ENCODE measurements at regions not wholly inside any gene's neighbourhood (a gene's known extent, or its start where the extent isn't known, plus 50 kb on each side); places are given as distances from the start of the nearest gene placed in this dataset.
"Not testable (repeated sequence)": the region's sequence is repeated elsewhere in the genome, so short reads cannot be mapped to it uniquely, and the experiment has no call there.

- peak overlapping the region; percentile 30 for H3K27ac ChIP-seq
Observed at GRCh38 chr11:112624431-112624830, 336.8 kb upstream of the NCAM1 start.

DNA sequence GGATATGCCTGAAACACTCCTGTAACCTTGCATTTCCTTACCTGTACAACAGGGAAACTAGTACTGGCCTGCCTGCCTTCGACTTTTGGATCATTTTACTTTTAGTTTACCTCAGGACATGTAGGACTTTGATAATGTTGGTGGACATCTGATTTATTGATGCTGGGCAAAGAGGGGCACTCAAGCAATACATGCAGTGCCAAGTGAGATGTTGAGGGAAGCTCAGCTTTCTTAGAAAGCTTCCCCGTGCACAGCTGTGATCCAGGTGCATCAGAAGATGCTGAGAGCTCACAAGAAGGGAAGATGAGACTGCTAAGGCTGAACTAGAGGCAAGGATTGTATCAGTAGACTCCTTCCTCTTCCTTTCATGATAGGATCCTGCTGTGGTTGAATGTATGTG is 336.2 kb upstream of the NCAM1 start:
- H3K9me3 ChIP-seq; H3K27me3 ChIP-seq; H3K36me3 ChIP-seq; H3K27ac ChIP-seq; intact Hi-C loops (cut with DNase I); H3K4me3 ChIP-seq; DNase-seq (ENCODE audit: extremely low spot score in 2 of 2): not testable (repeated sequence)
- H3K4me1 ChIP-seq = peaks cover 22% of the 10 kb centered on the region

More at GRCh38 chr11:112624431-112624830, 336.8 kb upstream of the NCAM1 start:
- H3K4me3 ChIP-seq = no peak overlapping the region
- TF ChIP-seq POLR2A (IDR thresholded peaks at IDR 0.05) (no peak), POLR2AphosphoS5 (IDR thresholded peaks at IDR 0.05; ENCODE audit: insufficient read depth in 1 of 2, low read depth in 1 of 2) (peak in 1 of 2 donors; percentile 38)
- peaks cover 22% of the 10 kb centered on the region for H3K4me1 ChIP-seq
- H3K27me3 ChIP-seq = no peaks in the 10 kb centered on the region
- DNase-seq (ENCODE audit: extremely low spot score in 2 of 2) = no peak
- no peaks in the 10 kb centered on the region for H3K9me3 ChIP-seq
- intact Hi-C loops (cut with DNase I) = no loop called here
- no peaks in the 10 kb centered on the region for H3K36me3 ChIP-seq

DNA sequence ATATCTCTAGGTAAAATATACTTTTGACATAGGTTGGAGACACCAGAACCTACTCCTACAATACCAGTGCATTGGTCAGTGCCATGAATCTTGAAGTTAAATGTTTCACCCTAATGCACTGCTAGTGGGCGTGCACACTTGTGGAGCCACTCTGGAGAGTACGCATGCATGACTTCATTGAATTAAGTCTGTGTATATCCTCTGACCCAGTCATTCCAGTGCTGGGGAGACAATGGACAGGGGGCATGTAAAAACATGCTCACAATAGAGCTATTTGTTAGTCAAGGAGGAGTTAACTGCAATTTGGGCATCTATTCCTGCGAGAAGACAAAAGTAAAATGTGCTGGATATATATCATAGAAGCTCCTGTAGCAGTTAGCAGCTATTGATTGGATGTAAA is 335.4 kb upstream of the NCAM1 start:
- no peak for DNase-seq (ENCODE audit: extremely low spot score in 2 of 2)
- no peaks in the 10 kb centered on the region for H3K27me3 ChIP-seq
- H3K4me3 ChIP-seq = no peak overlapping the region
- intact Hi-C loops (cut with DNase I) = no loop called here
- peaks cover 22% of the 10 kb centered on the region for H3K4me1 ChIP-seq
- TF ChIP-seq POLR2AphosphoS5 (IDR thresholded peaks at IDR 0.05; ENCODE audit: insufficient read depth in 1 of 2, low read depth in 1 of 2) (no peak), POLR2A (IDR thresholded peaks at IDR 0.05) (no peak)
- H3K9me3 ChIP-seq = no peaks in the 10 kb centered on the region
- H3K36me3 ChIP-seq = no peaks in the 10 kb centered on the region
- no peak overlapping the region for H3K27ac ChIP-seq

GRCh38 chr11:112626731-112627130 is 334.5 kb upstream of the NCAM1 start:
- TF ChIP-seq POLR2A (IDR thresholded peaks at IDR 0.05) = no peak
- TF ChIP-seq CTCF (IDR thresholded peaks at IDR 0.05) = no peak
- TF ChIP-seq POLR2AphosphoS5 (IDR thresholded peaks at IDR 0.05; ENCODE audit: insufficient read depth in 1 of 2, low read depth in 1 of 2) = no peak
- DNase-seq (ENCODE audit: extremely low spot score in 2 of 2) = peak in 1 of 2 donors; percentile 14
- no peaks in the 10 kb centered on the region for H3K9me3 ChIP-seq
- no peaks in the 10 kb centered on the region for H3K36me3 ChIP-seq
- intact Hi-C loops (cut with DNase I) = no loop called here
- no peak overlapping the region for H3K4me3 ChIP-seq
- H3K27ac ChIP-seq = no peak overlapping the region
- H3K4me1 ChIP-seq = peaks cover 22% of the 10 kb centered on the region
- no peaks in the 10 kb centered on the region for H3K27me3 ChIP-seq

- Histone ChIP-seq H3K4me1 (peaks cover 22% of the 10 kb centered on the region), H3K27ac (no peak overlapping the region), H3K4me3 (no peak overlapping the region), H3K36me3 (no peaks in the 10 kb centered on the region), H3K27me3 (no peaks in the 10 kb centered on the region), H3K9me3 (no peaks in the 10 kb centered on the region)
- intact Hi-C loops (cut with DNase I) = no loop called here
- TF ChIP-seq CTCF (IDR thresholded peaks at IDR 0.05) (no peak), POLR2AphosphoS5 (IDR thresholded peaks at IDR 0.05; ENCODE audit: insufficient read depth in 1 of 2, low read depth in 1 of 2) (no peak), POLR2A (IDR thresholded peaks at IDR 0.05) (no peak)
- DNase-seq (ENCODE audit: extremely low spot score in 2 of 2) = peak in 1 of 2 donors; percentile 22
Observed at GRCh38 chr11:112627588-112628045, 333.6 kb upstream of the NCAM1 start.

DNA sequence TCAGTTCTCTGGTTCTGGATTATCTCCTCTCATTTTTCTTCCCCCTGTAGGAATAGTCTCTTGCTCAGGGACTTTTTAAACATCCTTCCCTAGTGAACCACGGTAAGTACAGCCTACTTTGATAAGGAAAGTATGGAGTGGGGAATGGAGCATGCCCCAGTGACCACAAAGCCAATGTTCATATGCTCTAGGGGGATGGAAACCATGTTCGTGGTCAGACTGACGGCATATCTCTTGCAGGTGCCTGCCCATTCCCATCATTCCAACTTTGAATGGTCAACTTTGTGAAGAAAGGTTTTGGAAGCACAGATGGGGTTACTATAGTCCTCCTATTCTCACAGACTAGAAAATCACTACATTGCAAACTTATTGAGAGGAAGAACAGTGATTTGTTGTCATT is 332.5 kb upstream of the NCAM1 start:
- intact Hi-C loops (cut with DNase I) = no loop called here
- no peak overlapping the region for H3K4me3 ChIP-seq
- H3K27me3 ChIP-seq = no peaks in the 10 kb centered on the region
- no peak overlapping the region for H3K27ac ChIP-seq
- no peaks in the 10 kb centered on the region for H3K36me3 ChIP-seq
- peaks cover 21% of the 10 kb centered on the region for H3K4me1 ChIP-seq
- TF ChIP-seq POLR2A (IDR thresholded peaks at IDR 0.05) = no peak
- TF ChIP-seq POLR2AphosphoS5 (IDR thresholded peaks at IDR 0.05; ENCODE audit: insufficient read depth in 1 of 2, low read depth in 1 of 2) = no peak
- TF ChIP-seq CTCF (IDR thresholded peaks at IDR 0.05) = no peak
- DNase-seq (ENCODE audit: extremely low spot score in 2 of 2) = peak in 1 of 2 donors; percentile 37
- H3K9me3 ChIP-seq = no peaks in the 10 kb centered on the region

All from vagina (tissue), 2 donors.